GM23248 (cell line): ENCODE measurements at regions not wholly inside any gene's neighbourhood (a gene's known extent, or its start where the extent isn't known, plus 50 kb on each side); places are given as distances from the start of the nearest gene placed in this dataset.
"Not testable (repeated sequence)": the region's sequence is repeated elsewhere in the genome, so short reads cannot be mapped to it uniquely, and the experiment has no call there.

Experiments used
- EZH2 ChIP-seq: fragments of 200-600 bp; sonication (generic); IDR thresholded peaks from 2 replicates; pipeline ENCODE4 v1.6.1; 2018; ENCODE audit warnings: antibody characterized with exemption, mild to moderate bottlenecking; ENCODE audit not compliant: insufficient read depth, poor library complexity, severe bottlenecking
- EZH2phosphoT487 ChIP-seq: fragments of 200-600 bp; sonication (generic); IDR thresholded peaks from 2 replicates; pipeline ENCODE4 v1.6.1; 2018; ENCODE audit warnings: antibody characterized with exemption, moderate library complexity, mild to moderate bottlenecking, low read depth; ENCODE audit not compliant: insufficient read depth

DNA sequence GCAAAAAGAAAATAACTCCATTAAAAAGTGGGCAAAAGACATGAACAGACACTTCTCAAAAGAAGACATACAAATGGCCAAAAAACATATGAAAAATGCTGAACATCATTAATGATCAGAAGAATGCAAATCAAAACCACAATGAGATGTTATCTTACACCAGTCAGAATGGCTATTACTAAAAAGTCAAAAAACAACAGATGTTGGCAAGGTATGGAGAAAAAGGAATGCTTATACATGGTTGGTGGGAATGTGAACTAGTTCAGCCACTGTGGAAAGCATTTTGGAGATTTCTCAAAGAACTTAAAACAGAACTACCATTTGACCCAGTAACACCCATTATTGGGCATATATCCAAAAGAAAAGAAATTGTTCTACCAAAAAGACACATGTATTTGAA lies 936.7 kb downstream of the KCNJ2 start:
- not testable (repeated sequence) for TF ChIP-seq EZH2, EZH2phosphoT487
